ENCODE measurements at regions not wholly inside any gene's neighbourhood (a gene's known extent, or its start where the extent isn't known, plus 50 kb on each side); places are given as distances from the start of the nearest gene placed in this dataset.

DNA sequence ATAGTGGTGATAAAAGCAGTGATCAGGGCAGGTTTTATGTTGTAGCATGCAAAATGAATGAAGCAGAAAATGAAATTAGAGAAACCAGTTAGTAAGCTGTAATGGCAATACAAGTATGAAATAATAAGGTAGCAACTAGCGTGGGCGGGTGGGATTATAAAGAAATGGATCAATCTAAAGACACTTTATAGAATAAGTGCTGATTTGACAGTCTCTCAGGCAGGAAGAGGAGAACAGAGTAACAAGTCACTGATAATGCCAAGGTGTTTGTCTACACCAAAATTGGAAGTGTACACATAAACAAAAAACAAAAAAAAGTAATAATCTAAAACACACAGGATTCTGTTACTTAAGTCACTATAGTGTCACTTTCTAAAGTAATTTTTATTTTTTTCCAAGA, 51.0 kb upstream of the PCBP1 start:
- H3K27ac ChIP-seq = no peak overlapping the region
- H3K4me2 ChIP-seq = no peak overlapping the region
- H3K27me3 ChIP-seq = no peaks in the 10 kb centered on the region
- no peak overlapping the region for H3K9ac ChIP-seq
- peaks cover 68% of the 10 kb centered on the region for H3K36me3 ChIP-seq
- no peaks in the 10 kb centered on the region for H3K4me1 ChIP-seq
- no peak for TF ChIP-seq Cebpa-rat (IDR thresholded peaks at IDR 0.05)
- H3K4me3 ChIP-seq = no peak overlapping the region
- H4K20me1 ChIP-seq = no peaks in the 10 kb centered on the region
- no peaks in the 10 kb centered on the region for H3K9me3 ChIP-seq

DNA sequence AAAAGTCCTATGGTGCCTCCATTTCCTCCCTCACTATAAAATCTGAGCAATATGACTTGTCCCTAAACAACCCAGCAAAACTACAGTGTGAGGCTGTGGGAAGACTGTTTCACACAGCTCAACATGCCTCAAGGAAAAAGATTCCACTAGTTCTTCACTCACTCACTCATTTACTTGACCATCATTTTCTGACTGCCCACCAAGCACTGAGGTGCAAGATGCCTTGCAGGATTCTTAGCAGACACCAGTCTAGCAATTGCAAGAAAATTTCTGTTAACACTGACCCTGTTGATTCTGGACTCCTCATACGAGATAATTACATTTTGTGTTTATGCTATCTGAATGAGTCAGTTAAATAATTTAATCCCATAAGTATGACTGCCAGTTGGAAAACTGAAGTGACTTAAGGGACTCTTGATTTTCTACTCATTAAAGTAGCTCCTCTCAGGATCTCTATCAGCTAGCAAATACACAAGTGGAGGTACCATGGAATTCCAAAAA, 51.9 kb upstream of the PCBP1 start:
- no peak for TF ChIP-seq Cebpa-rat (IDR thresholded peaks at IDR 0.05)
- Histone ChIP-seq H3K9ac (no peak overlapping the region), H3K4me1 (peaks cover under 1% of the 10 kb centered on the region), H3K27ac (no peak overlapping the region), H4K20me1 (no peaks in the 10 kb centered on the region), H3K9me3 (no peaks in the 10 kb centered on the region), H3K4me2 (no peak overlapping the region), H3K27me3 (no peaks in the 10 kb centered on the region), H3K36me3 (peaks cover 67% of the 10 kb centered on the region), H3K4me3 (no peak overlapping the region)

DNA sequence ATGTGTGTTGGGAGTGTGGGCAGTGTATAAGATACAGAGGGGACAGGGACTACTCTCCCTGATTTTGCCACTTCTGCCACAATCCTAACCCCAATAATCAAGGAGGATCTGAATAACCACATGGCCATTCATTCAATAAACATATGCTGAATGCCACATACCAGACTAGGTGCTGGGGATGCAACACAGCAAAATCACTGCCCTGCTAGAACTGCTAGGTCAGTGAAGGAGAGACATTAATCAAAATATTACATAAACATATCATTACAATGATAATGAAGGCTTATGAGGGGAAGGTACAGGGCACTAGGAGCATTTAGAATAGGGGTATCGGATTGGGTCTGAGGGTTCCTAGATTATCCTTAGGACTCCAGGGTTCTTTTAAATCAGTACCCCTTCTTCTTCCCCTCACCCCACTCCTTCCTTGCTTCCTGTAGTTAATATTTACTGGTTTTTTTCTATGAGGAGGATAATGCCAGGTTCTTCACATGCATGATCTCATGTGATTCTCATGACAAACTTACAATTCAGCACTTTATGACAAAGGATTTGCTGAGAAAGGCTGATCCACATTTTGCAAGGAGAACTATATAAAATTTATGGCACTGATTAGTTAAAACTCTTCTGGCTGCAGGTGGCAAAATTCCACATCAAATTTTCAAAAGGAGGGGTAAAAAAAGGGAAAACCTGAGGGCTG, 56.4 kb upstream of the PCBP1 start:
- H4K20me1 ChIP-seq = no peaks in the 10 kb centered on the region
- H3K9ac ChIP-seq = no peak overlapping the region
- no peak overlapping the region for H3K4me2 ChIP-seq
- TF ChIP-seq Cebpa-rat (IDR thresholded peaks at IDR 0.05) = no peak
- no peak overlapping the region for H3K27ac ChIP-seq
- no peaks in the 10 kb centered on the region for H3K9me3 ChIP-seq
- H3K27me3 ChIP-seq = no peaks in the 10 kb centered on the region
- H3K36me3 ChIP-seq = peaks cover 54% of the 10 kb centered on the region
- peaks cover 9% of the 10 kb centered on the region for H3K4me1 ChIP-seq
- no peak overlapping the region for H3K4me3 ChIP-seq

DNA sequence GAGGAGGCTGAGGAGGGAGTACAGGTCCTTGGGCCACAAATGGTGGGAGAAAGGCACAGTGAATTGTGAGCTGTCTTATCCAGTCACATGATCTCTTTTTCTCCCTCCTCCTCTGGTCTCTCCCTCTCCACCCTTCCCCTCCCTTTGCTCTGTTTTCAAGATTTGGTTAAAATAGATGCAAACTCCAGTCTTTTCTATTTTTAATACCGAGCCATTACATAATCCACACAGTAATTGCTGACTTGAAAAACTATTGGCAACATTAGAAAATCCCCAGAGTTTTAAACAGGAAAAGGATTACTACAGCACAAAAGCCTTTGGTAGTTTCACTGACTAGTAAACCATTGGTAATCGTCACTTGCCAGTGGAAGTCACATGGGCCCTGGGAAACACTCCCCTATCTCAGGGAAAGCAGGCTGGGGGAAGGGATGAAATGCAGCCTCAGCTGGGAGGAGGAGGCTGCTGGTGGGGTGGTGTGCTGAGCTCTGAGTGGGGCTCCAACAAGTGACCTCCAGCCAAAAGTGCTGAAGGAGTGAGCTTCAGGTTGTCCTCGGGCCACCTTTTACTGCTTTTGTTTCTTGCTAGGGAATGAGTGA, 57.4 kb upstream of the PCBP1 start:
- Histone ChIP-seq H3K27me3 (no peaks in the 10 kb centered on the region), H4K20me1 (no peaks in the 10 kb centered on the region), H3K4me3 (no peak overlapping the region), H3K4me1 (peaks cover 9% of the 10 kb centered on the region), H3K9ac (no peak overlapping the region), H3K36me3 (peaks cover 55% of the 10 kb centered on the region), H3K9me3 (no peaks in the 10 kb centered on the region), H3K4me2 (peak overlapping the region; percentile 54), H3K27ac (no peak overlapping the region)
- TF ChIP-seq Cebpa-rat (IDR thresholded peaks at IDR 0.05) = no peak

DNA sequence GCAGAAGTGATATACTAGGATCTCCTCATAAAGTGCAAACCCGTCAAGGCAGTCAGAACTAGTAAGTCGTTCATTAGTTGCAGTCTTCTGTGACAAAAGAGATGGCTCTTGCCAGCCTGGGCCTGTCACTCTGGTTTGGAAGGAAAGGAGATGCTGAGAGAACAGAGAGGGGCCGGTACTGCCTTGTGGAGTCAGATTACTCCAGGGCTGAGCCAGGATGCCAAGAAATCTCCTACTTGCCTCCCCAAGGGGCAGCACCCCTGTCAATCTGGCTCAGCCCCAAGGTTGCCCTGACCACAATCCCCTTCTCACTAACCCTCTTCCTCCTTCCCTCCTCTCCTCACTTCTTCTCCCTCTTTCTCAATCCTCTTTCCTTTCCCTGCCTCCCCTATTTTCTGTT, 62.9 kb upstream of the ASPRV1 start:
- no peaks in the 10 kb centered on the region for H3K27me3 ChIP-seq
- H3K4me2 ChIP-seq = peak overlapping the region; percentile 26; the same call in 1 of the 2 replicates
- H3K9ac ChIP-seq = no peak overlapping the region
- H3K36me3 ChIP-seq = peaks cover 51% of the 10 kb centered on the region
- TF ChIP-seq Cebpa-rat (IDR thresholded peaks at IDR 0.05) = no peak
- peaks cover 6% of the 10 kb centered on the region; the same call in 1 of the 2 replicates for H3K4me1 ChIP-seq
- H3K27ac ChIP-seq = no peak overlapping the region
- no peaks in the 10 kb centered on the region for H4K20me1 ChIP-seq
- H3K9me3 ChIP-seq = peaks cover under 1% of the 10 kb centered on the region; the same call in 1 of the 2 replicates
- H3K4me3 ChIP-seq = no peak overlapping the region

DNA sequence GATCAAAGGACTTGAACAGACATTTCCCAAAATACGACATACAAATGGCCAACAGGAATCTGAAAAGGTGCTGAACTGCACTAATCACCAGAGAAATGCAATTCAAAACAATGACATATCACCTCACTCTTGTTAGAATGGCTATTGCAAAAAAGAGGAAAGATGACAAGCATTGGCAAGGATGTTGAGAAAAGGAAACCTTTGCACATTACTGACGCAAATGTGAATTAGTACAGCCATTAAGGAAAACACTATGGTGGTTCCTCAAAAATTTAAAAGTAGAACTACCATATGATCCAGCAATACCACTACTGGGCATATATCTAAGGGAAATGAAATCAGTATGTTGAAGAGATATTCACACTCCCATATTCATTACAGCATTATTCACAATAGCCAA, 57.7 kb upstream of the ASPRV1 start:
- Histone ChIP-seq H4K20me1 (no peaks in the 10 kb centered on the region), H3K4me1 (no peaks in the 10 kb centered on the region; the same call in 1 of the 2 replicates), H3K4me3 (no peak overlapping the region), H3K27ac (no peak overlapping the region), H3K9ac (no peak overlapping the region), H3K27me3 (no peaks in the 10 kb centered on the region), H3K36me3 (peaks cover 69% of the 10 kb centered on the region), H3K9me3 (peaks cover 27% of the 10 kb centered on the region), H3K4me2 (no peak overlapping the region)
- no peak for TF ChIP-seq Cebpa-rat (IDR thresholded peaks at IDR 0.05)

DNA sequence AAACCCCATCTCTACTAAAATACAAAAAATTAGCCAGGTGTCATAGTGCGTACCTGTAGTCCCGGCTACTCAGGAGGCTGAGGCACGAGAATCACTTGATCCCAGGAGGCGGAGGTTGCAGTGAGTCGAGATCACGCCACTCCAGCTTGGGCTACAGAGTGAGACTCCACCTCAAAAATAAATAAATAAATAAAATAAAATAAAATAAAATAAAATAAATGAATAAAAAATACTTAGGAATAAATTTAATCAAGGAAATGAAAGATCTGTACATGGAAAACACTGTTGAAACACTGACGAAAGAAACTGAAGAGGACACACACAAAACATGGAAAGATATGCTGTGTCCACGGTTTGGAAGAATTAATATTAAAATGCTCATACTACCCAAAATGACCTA, 56.5 kb upstream of the ASPRV1 start:
- peaks cover 68% of the 10 kb centered on the region for H3K36me3 ChIP-seq
- H3K27me3 ChIP-seq = no peaks in the 10 kb centered on the region
- no peak overlapping the region for H3K4me2 ChIP-seq
- no peak for TF ChIP-seq Cebpa-rat (IDR thresholded peaks at IDR 0.05)
- no peaks in the 10 kb centered on the region for H3K4me1 ChIP-seq
- no peak overlapping the region for H3K27ac ChIP-seq
- H3K4me3 ChIP-seq = no peak overlapping the region
- no peak overlapping the region for H3K9ac ChIP-seq
- H4K20me1 ChIP-seq = no peaks in the 10 kb centered on the region
- peaks cover 27% of the 10 kb centered on the region for H3K9me3 ChIP-seq

DNA sequence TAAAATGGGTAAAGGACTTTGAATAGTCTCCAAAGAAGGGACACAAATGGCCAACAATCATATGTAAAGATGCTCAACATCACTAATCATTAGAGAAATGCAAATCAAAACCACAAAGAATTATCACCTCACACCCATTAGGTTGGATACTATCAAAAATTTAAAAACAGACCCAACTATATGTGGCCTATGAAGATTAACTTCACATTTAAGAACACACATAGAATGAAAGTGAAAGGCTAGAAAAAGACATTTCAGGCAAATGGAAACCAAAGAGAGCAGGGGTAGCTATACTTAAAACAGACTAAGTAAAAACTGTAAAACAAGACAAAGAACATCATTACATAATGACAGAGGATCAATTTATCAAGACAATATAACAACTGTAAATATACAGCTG, 53.5 kb upstream of the ASPRV1 start:
- H3K27me3 ChIP-seq = no peaks in the 10 kb centered on the region
- no peak for TF ChIP-seq Cebpa-rat (IDR thresholded peaks at IDR 0.05)
- peaks cover 66% of the 10 kb centered on the region for H3K36me3 ChIP-seq
- no peak overlapping the region for H3K4me3 ChIP-seq
- no peaks in the 10 kb centered on the region for H3K4me1 ChIP-seq
- H3K9me3 ChIP-seq = peaks cover 27% of the 10 kb centered on the region
- H4K20me1 ChIP-seq = no peaks in the 10 kb centered on the region
- no peak overlapping the region for H3K4me2 ChIP-seq
- H3K27ac ChIP-seq = no peak overlapping the region
- H3K9ac ChIP-seq = no peak overlapping the region

DNA sequence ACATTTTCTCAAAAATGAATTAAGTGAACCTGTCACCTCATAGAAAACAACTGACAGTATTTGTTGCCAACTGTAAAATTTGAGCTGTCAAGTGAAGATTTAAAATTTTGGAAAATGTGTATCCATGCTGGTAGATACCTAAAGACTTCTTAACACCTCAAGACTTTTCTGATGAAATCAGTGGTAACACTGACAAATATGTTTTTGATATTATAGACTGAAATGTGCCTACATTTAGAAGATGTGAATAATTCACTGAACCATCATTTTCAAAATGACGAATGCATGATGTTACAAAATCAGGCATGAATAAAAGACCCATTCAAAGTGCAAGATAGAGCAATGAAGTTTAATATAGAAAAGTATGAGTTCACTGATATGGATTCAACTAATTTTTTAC, 51.5 kb upstream of the ASPRV1 start:
- H3K36me3 ChIP-seq = peaks cover 50% of the 10 kb centered on the region

DNA sequence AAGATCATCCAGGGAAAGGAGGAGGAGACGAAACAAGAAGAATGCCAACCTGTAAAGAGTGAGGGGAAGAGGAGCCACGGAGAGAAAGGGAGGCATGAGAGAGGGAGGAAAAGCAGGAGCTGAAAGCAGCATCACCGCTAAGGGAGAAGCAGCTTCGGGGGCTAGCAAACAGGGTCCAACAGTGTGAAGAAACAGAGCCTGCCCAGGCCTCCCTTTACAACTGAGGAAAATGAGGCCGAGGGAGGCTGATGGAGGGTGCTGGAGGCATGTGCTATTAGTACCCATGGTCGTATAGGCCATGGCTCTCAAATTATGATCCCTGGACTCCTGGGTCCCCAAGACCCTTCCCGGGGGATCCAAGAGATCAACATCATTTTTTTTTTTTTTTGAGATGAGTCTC, 50.4 kb upstream of the ASPRV1 start:
- peaks cover 41% of the 10 kb centered on the region for H3K36me3 ChIP-seq
- TF ChIP-seq Cebpa-rat (IDR thresholded peaks at IDR 0.05) = no peak
- H3K4me1 ChIP-seq = no peaks in the 10 kb centered on the region
- H3K9me3 ChIP-seq = peaks cover 5% of the 10 kb centered on the region; the same call in 1 of the 2 replicates
- H3K4me2 ChIP-seq = no peak overlapping the region
- H3K27ac ChIP-seq = no peak overlapping the region
- no peaks in the 10 kb centered on the region for H4K20me1 ChIP-seq
- H3K4me3 ChIP-seq = no peak overlapping the region
- no peak overlapping the region for H3K9ac ChIP-seq
- H3K27me3 ChIP-seq = no peaks in the 10 kb centered on the region

More for the DNA sequence above, 51.5 kb upstream of the ASPRV1 start:
- H3K4me2 ChIP-seq = no peak overlapping the region
- TF ChIP-seq Cebpa-rat (IDR thresholded peaks at IDR 0.05) = no peak
- no peaks in the 10 kb centered on the region for H4K20me1 ChIP-seq
- H3K27ac ChIP-seq = no peak overlapping the region
- no peaks in the 10 kb centered on the region for H3K27me3 ChIP-seq
- no peak overlapping the region for H3K4me3 ChIP-seq
- H3K9ac ChIP-seq = no peak overlapping the region
- no peaks in the 10 kb centered on the region for H3K4me1 ChIP-seq
- H3K9me3 ChIP-seq = peaks cover 12% of the 10 kb centered on the region
